Endodermal cell (in vitro differentiated cells): ENCODE measurements at regions not wholly inside any gene's neighbourhood (a gene's known extent, or its start where the extent isn't known, plus 50 kb on each side); places are given as distances from the start of the nearest gene placed in this dataset.

Experiments used
- DNase-seq: peaks from one replicate; pipeline ENCODE4 v3.0.0-alpha.2; 2017
- H3K27ac ChIP-seq: 2 replicates; pipeline ENCODE4 v1.5.1; 2013; ENCODE audit warnings: mild to moderate bottlenecking, low read depth, low read length, moderate library complexity
- H3K27me3 ChIP-seq: 2 replicates; pipeline ENCODE4 v1.6.1; 2013; ENCODE audit warnings: mild to moderate bottlenecking, low read length, moderate library complexity; ENCODE audit not compliant: insufficient read depth, control insufficient read depth, poor library complexity, severe bottlenecking
- H3K36me3 ChIP-seq: 2 replicates; pipeline ENCODE4 v1.7.0; 2013; ENCODE audit warnings: mild to moderate bottlenecking, low read length, moderate library complexity; ENCODE audit not compliant: control insufficient read depth, insufficient read depth
- H3K4me1 ChIP-seq: one replicate; pipeline ENCODE4 v1.7.0; 2013; ENCODE audit warnings: low read length; ENCODE audit not compliant: control insufficient read depth, insufficient read depth
- H3K4me3 ChIP-seq: 2 replicates; pipeline ENCODE4 v1.5.1; 2013; ENCODE audit warnings: mild to moderate bottlenecking, low read length, moderate library complexity
- H3K9ac ChIP-seq: 2 replicates; pipeline ENCODE4 v1.6.1; 2013; ENCODE audit warnings: mild to moderate bottlenecking, low read length, moderate library complexity; ENCODE audit not compliant: poor library complexity, severe bottlenecking; ENCODE audit errors: extremely low read depth
- H3K9me3 ChIP-seq: 2 replicates; pipeline ENCODE4 v1.6.1; 2013; ENCODE audit warnings: mild to moderate bottlenecking, low read length, moderate library complexity; ENCODE audit not compliant: control insufficient read depth
- H3K27ac Mint-ChIP-seq: 2 replicates; pipeline ENCODE4 v1.8.0; 2020; ENCODE audit warnings: mixed read lengths
- H3K27me3 Mint-ChIP-seq: 2 replicates; pipeline ENCODE4 v1.8.0; 2021; ENCODE audit warnings: mild to moderate bottlenecking, mixed read lengths; ENCODE audit not compliant: insufficient read depth
- H3K36me3 Mint-ChIP-seq: 2 replicates; pipeline ENCODE4 v1.8.0; 2020; ENCODE audit warnings: low read depth, mixed read lengths
- H3K4me1 Mint-ChIP-seq: 2 replicates; pipeline ENCODE4 v1.8.0; 2020; ENCODE audit warnings: mixed read lengths
- H3K4me3 Mint-ChIP-seq: 2 replicates; pipeline ENCODE4 v1.8.0; 2020; ENCODE audit warnings: mild to moderate bottlenecking, moderate library complexity, mixed read lengths
- H3K9me3 Mint-ChIP-seq: 2 replicates; pipeline ENCODE4 v1.8.0; 2020; ENCODE audit warnings: mild to moderate bottlenecking, mixed read lengths
- WGBS, 2 experiments: methylation state at CpG; one replicate each; pipeline versions ENCODE4 v1.1.5 to v1.1.7; 2013; ENCODE audit warnings: missing lambda C conversion rate in 2 of 2, mixed read lengths in 1 of 2; ENCODE audit not compliant: insufficient coverage in 1 of 2, insufficient read length in 1 of 2; 5-methylcytosine and 5-hydroxymethylcytosine counted together
- TF ChIP-seq, protein P1 (sequence below): fragments of 200-600 bp; sonication (generic); conservative IDR thresholded peaks from 2 replicates; pipeline ENCODE4 v1.5.0; 2021; ENCODE audit warnings: antibody characterized with exemption, mild to moderate bottlenecking

DNA sequence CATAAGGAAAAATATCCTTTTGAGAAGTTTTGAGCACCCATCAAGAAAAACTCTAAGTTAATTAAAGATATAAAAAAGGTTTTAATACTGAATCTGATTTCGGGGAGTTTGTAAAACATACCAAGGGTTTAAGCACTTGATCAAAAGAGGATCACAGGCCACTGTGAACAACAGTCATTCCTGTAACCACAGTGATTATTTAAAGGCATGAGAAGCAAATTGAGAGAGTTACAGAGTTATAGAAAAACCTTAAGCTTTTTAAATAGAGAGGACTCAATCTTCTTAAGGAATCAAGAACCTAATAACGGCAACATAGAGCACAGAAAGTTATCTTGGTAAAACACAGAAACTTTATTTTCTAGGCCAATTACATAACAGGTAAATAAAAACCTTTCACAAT lies 831.6 kb downstream of the C6orf118 start:
- DNase-seq = no peak
- peaks cover 13% of the 10 kb centered on the region for H3K9me3 Mint-ChIP-seq
- H3K9me3 ChIP-seq = peaks cover under 1% of the 10 kb centered on the region
- H3K27me3 ChIP-seq = no peaks in the 10 kb centered on the region
- WGBS, 2 experiments = 49 to 64% methylated on average over 2 of the region's 2 CpGs
- H3K4me1 ChIP-seq = no peaks in the 10 kb centered on the region
- H3K27me3 Mint-ChIP-seq = no peaks in the 10 kb centered on the region
- no peaks in the 10 kb centered on the region for H3K36me3 ChIP-seq
- no peaks in the 10 kb centered on the region for H3K36me3 Mint-ChIP-seq
- H3K4me1 Mint-ChIP-seq = peaks cover 3% of the 10 kb centered on the region
- H3K4me3 ChIP-seq = no peak overlapping the region
- TF ChIP-seq, protein P1, sequence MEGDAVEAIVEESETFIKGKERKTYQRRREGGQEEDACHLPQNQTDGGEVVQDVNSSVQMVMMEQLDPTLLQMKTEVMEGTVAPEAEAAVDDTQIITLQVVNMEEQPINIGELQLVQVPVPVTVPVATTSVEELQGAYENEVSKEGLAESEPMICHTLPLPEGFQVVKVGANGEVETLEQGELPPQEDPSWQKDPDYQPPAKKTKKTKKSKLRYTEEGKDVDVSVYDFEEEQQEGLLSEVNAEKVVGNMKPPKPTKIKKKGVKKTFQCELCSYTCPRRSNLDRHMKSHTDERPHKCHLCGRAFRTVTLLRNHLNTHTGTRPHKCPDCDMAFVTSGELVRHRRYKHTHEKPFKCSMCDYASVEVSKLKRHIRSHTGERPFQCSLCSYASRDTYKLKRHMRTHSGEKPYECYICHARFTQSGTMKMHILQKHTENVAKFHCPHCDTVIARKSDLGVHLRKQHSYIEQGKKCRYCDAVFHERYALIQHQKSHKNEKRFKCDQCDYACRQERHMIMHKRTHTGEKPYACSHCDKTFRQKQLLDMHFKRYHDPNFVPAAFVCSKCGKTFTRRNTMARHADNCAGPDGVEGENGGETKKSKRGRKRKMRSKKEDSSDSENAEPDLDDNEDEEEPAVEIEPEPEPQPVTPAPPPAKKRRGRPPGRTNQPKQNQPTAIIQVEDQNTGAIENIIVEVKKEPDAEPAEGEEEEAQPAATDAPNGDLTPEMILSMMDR = no peak
- H3K4me3 Mint-ChIP-seq = no peak overlapping the region
- no peak overlapping the region for H3K27ac ChIP-seq
- no peak overlapping the region for H3K9ac ChIP-seq
- no peak overlapping the region for H3K27ac Mint-ChIP-seq

GRCh38 chr6:164477101-164477500 lies 832.3 kb downstream of the C6orf118 start:
- WGBS, 2 experiments = 78% methylated on average over 1 of the region's 1 CpG; no CpG with 5 or more reads in 1 of the 2 experiments
- no peaks in the 10 kb centered on the region for H3K27me3 Mint-ChIP-seq
- TF ChIP-seq, protein P1 = no peak
- Histone ChIP-seq H3K9ac (no peak overlapping the region), H3K27me3 (no peaks in the 10 kb centered on the region), H3K4me3 (no peak overlapping the region), H3K27ac (no peak overlapping the region), H3K9me3 (no peaks in the 10 kb centered on the region), H3K36me3 (no peaks in the 10 kb centered on the region), H3K4me1 (no peaks in the 10 kb centered on the region)
- no peak overlapping the region for H3K27ac Mint-ChIP-seq
- DNase-seq = no peak
- peaks cover 7% of the 10 kb centered on the region for H3K9me3 Mint-ChIP-seq
- peaks cover 3% of the 10 kb centered on the region for H3K4me1 Mint-ChIP-seq
- H3K4me3 Mint-ChIP-seq = no peak overlapping the region
- no peaks in the 10 kb centered on the region for H3K36me3 Mint-ChIP-seq

- Histone ChIP-seq H3K27me3 (no peaks in the 10 kb centered on the region), H3K36me3 (no peaks in the 10 kb centered on the region), H3K27ac (no peak overlapping the region), H3K4me1 (no peaks in the 10 kb centered on the region), H3K9ac (no peak overlapping the region), H3K9me3 (no peaks in the 10 kb centered on the region), H3K4me3 (no peak overlapping the region)
- no peak overlapping the region for H3K27ac Mint-ChIP-seq
- DNase-seq = no peak
- TF ChIP-seq, protein P1 = no peak
- no peak overlapping the region for H3K4me3 Mint-ChIP-seq
- H3K9me3 Mint-ChIP-seq = no peaks in the 10 kb centered on the region
- H3K27me3 Mint-ChIP-seq = no peaks in the 10 kb centered on the region
- H3K36me3 Mint-ChIP-seq = no peaks in the 10 kb centered on the region
- no peaks in the 10 kb centered on the region for H3K4me1 Mint-ChIP-seq
- WGBS, 2 experiments = 87 to 93% methylated on average over 8 to 9 of the region's 9 CpGs
Measured at GRCh38 chr6:164469276-164469949, 840.0 kb downstream of the C6orf118 start.
